HCT116 (cell line): ENCODE measurements at regions not wholly inside any gene's neighbourhood (a gene's known extent, or its start where the extent isn't known, plus 50 kb on each side); places are given as distances from the start of the nearest gene placed in this dataset.

Experiments used
- ATAC-seq: fragments of 200-7000 bp; cut with Tn5 transposase; 2 replicates; pipeline ENCODE4 v1.9.1; 2020; ENCODE audit warnings: mild to moderate bottlenecking, moderate library complexity
- BruUV-seq: library from RNA; stranded (reverse); fragments of 400-500 nt; replicated peaks from 2 replicates; lab custom pipeline; 2021; lab: Mats Ljungman, UMichigan
- CTCF ChIA-PET: fragments of 300-600 bp; sonication (Branson Sonifier 250); formaldehyde crosslinking; loops from one replicate; lab custom pipeline; 2021; ENCODE audit warnings: antibody characterized with exemption; lab: Charles Lee
- POLR2A ChIA-PET: fragments of 300-600, 350-600 bp; sonication (Branson Sonifier 250); formaldehyde crosslinking; loops from one replicate; lab custom pipeline; 2021; ENCODE audit warnings: antibody characterized with exemption; lab: Charles Lee
- RAD21 ChIA-PET, 2 experiments: fragments of 300-600 bp; sonication (Branson Sonifier 250); formaldehyde crosslinking; loops; one replicate each; lab custom pipeline; 2023; ENCODE audit warnings: low total read pairs in 2 of 2; ENCODE audit not compliant: uncharacterized antibody in 2 of 2, unreplicated experiment in 2 of 2, low non-redundant PET in 1 of 2; lab: Charles Lee
- DNase-seq: peaks from one replicate; pipeline ENCODE4 v3.0.0-alpha.2; 2010; ENCODE audit warnings: low read depth, low spot score
- H2AFZ ChIP-seq: fragments of 200-600 bp; shearing (Covaris generic), sonication (generic); 2 replicates; pipeline ENCODE4 v1.6.1; 2017; ENCODE audit warnings: low read depth, mixed run types, mixed read lengths, antibody characterized with exemption, low read length; ENCODE audit not compliant: poor library complexity, severe bottlenecking
- H3K27ac ChIP-seq: 2 replicates; pipeline ENCODE4 v1.5.1; 2012; ENCODE audit warnings: low read depth, low read length
- H3K27me3 ChIP-seq: fragments of 200-600 bp; sonication (generic); 2 replicates; pipeline ENCODE4 v1.6.1; 2016; ENCODE audit warnings: mixed run types, low read length, mixed read lengths; ENCODE audit not compliant: insufficient read depth
- H3K36me3 ChIP-seq, 2 experiments: fragments of 200-500 bp in 1 of 2; fragments of 200-600 bp in 1 of 2; sonication (Bioruptor generic) in 1 of 2; sonication (generic) in 1 of 2; 2 replicates each; pipeline versions ENCODE4 v1.5.1 to v1.6.1; 2014 to 2016; ENCODE audit warnings: low read length in 2 of 2, inconsistent platforms in 1 of 2, mixed read lengths in 1 of 2, mixed run types in 1 of 2; ENCODE audit not compliant: insufficient read depth in 2 of 2, control insufficient read depth in 1 of 2
- H3K4me1 ChIP-seq, 2 experiments: fragments of 200-600 bp in 1 of 2; sonication (generic) in 1 of 2; 2 replicates each; pipeline versions ENCODE4 v1.5.1 to v1.6.1; 2012 to 2017; ENCODE audit warnings: low read length in 2 of 2, inconsistent platforms in 1 of 2, mild to moderate bottlenecking in 1 of 2, mixed read lengths in 1 of 2, mixed run types in 1 of 2, moderate library complexity in 1 of 2; ENCODE audit not compliant: insufficient read depth in 2 of 2, control insufficient read depth in 1 of 2
- H3K4me2 ChIP-seq: fragments of 200-600 bp; sonication (generic); 2 replicates; pipeline ENCODE4 v1.6.1; 2017; ENCODE audit warnings: mixed run types, low read length, mixed read lengths
- H3K4me3 ChIP-seq, 2 experiments: fragments of 200-600 bp in 1 of 2; sonication (generic) in 1 of 2; replicated peaks in 1 of 2; 2 replicates each; pipeline ENCODE4 v1.5.1; 2011 to 2016; ENCODE audit warnings: low read length in 2 of 2, control low read depth in 1 of 2, low read depth in 1 of 2, mild to moderate bottlenecking in 1 of 2, mixed read lengths in 1 of 2, mixed run types in 1 of 2
- H3K79me2 ChIP-seq: fragments of 200-600 bp; sonication (generic); 2 replicates; pipeline ENCODE4 v1.6.1; 2017; ENCODE audit warnings: mild to moderate bottlenecking, mixed run types, low read length, moderate library complexity, mixed read lengths; ENCODE audit not compliant: insufficient read depth
- H3K9ac ChIP-seq: fragments of 200-600 bp; sonication (generic); 2 replicates; pipeline ENCODE4 v1.6.1; 2016; ENCODE audit warnings: low read length, mixed read lengths
- H3K9me2 ChIP-seq: fragments of 200-600 bp; sonication (generic), shearing (Covaris generic); 2 replicates; pipeline ENCODE4 v1.6.1; 2017; ENCODE audit warnings: mixed run types, mild to moderate bottlenecking, moderate library complexity; ENCODE audit not compliant: insufficient read depth
- H3K9me3 ChIP-seq, 2 experiments: fragments of 200-500 bp in 1 of 2; fragments of 200-600 bp in 1 of 2; sonication (Bioruptor generic) in 1 of 2; sonication (generic) in 1 of 2; 2 replicates each; pipeline ENCODE4 v1.6.1; 2014 to 2017; ENCODE audit warnings: low read length in 2 of 2, mixed read lengths in 2 of 2, inconsistent platforms in 1 of 2, low read depth in 1 of 2, mild to moderate bottlenecking in 1 of 2, mixed run types in 1 of 2, moderate library complexity in 1 of 2; ENCODE audit not compliant: control insufficient read depth in 1 of 2, insufficient read depth in 1 of 2
- H4K20me1 ChIP-seq: fragments of 200-600 bp; sonication (generic), shearing (Covaris generic); 2 replicates; pipeline ENCODE4 v1.6.1; 2017; ENCODE audit warnings: mixed run types, mild to moderate bottlenecking, moderate library complexity; ENCODE audit not compliant: insufficient read depth
- EGR1 ChIP-seq: IDR thresholded peaks from 2 replicates; pipeline ENCODE4 v1.6.1; 2012; ENCODE audit warnings: low read depth
- YY1 ChIP-seq: IDR thresholded peaks from 2 replicates; pipeline ENCODE4 v1.6.1; 2011; ENCODE audit warnings: low read length, low read depth, moderate library complexity, mild to moderate bottlenecking; ENCODE audit not compliant: insufficient replicate concordance; ENCODE audit errors: extremely low read depth
- intact Hi-C: fragments of 100-400 bp; cut with micrococcal nuclease; formaldehyde crosslinking; loops from 2 replicates; pipeline ENCODE4 v1.10.0; 2022

DNA sequence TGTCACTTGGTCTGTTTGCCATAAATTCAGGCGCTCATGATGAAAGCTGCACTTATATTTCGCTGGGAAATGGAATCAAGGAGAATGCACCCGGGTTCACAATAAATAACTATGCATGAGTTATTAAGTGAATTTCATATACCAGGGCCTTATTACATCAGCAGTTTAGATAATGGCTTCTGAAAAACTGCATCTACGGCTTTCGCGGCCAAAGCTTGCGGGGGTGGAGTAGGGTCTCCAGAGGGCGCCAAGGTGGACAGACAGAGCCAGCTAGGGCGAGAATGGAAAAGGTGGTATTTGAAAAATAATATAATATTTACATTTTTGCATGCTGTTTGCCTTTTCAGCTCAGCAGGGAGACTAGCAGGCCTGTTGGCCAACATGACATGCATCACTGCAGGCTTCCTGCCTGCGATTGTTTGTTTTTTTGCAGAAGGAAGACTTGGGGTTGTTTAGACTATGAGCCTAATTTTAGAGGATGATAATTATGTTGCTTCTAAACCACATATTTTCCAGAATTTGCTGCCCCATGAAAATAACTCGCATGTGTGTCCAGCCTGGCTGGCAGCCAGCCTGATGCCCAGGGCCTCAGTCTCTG lies 173.8 kb upstream of the IRX3 start:
- no TSS peak for BruUV-seq
- H3K79me2 ChIP-seq = no peaks in the 10 kb centered on the region
- intact Hi-C loops = no loop called here
- H2AFZ ChIP-seq = no peak overlapping the region
- H3K4me3 ChIP-seq = no peak overlapping the region
- H3K27me3 ChIP-seq = peaks cover 29% of the 10 kb centered on the region
- no peaks in the 10 kb centered on the region for H3K9me3 ChIP-seq
- ATAC-seq (no peak), DNase-seq (no peak)
- H3K9ac ChIP-seq = no peak overlapping the region
- ChIA-PET RAD21 (no interaction called here), POLR2A (no interaction called here), CTCF (no interaction called here)
- H3K36me3 ChIP-seq = no peaks in the 10 kb centered on the region
- no peaks in the 10 kb centered on the region for H3K4me1 ChIP-seq
- TF ChIP-seq EGR1 = no peak
- H3K27ac ChIP-seq = no peak overlapping the region
- no peak overlapping the region for H3K4me2 ChIP-seq
- H4K20me1 ChIP-seq = no peaks in the 10 kb centered on the region
- H3K9me2 ChIP-seq = no peaks in the 10 kb centered on the region

- DNase-seq (no peak), ATAC-seq (no peak)
- Histone ChIP-seq H3K4me3 (no peak overlapping the region), H3K9ac (no peak overlapping the region), H3K9me2 (no peaks in the 10 kb centered on the region), H3K4me2 (no peak overlapping the region), H2AFZ (no peak overlapping the region), H3K27ac (no peak overlapping the region), H4K20me1 (no peaks in the 10 kb centered on the region), H3K36me3 (no peaks in the 10 kb centered on the region), H3K27me3 (peaks cover 30% of the 10 kb centered on the region), H3K4me1 (no peaks in the 10 kb centered on the region), H3K9me3 (no peaks in the 10 kb centered on the region), H3K79me2 (no peaks in the 10 kb centered on the region)
- BruUV-seq = no TSS peak
- CTCF ChIA-PET = no interaction called here
- RAD21 ChIA-PET = no interaction called here
- POLR2A ChIA-PET = no interaction called here
- intact Hi-C loops = no loop called here
- TF ChIP-seq YY1 = no peak
Observed at GRCh38 chr16:54459509-54460262, 173.1 kb upstream of the IRX3 start.
